Superior temporal gyrus (tissue), 1 donor: ENCODE measurements at regions not wholly inside any gene's neighbourhood (a gene's known extent, or its start where the extent isn't known, plus 50 kb on each side); places are given as distances from the start of the nearest gene placed in this dataset.
A peak's percentile ranks its signal among the peaks of the same experiment; 100 is the strongest.

Experiments
- DNase-seq: peaks from one replicate; pipeline ENCODE4 v3.0.0-alpha.2; 2016; ENCODE audit errors: extremely low spot score

DNA sequence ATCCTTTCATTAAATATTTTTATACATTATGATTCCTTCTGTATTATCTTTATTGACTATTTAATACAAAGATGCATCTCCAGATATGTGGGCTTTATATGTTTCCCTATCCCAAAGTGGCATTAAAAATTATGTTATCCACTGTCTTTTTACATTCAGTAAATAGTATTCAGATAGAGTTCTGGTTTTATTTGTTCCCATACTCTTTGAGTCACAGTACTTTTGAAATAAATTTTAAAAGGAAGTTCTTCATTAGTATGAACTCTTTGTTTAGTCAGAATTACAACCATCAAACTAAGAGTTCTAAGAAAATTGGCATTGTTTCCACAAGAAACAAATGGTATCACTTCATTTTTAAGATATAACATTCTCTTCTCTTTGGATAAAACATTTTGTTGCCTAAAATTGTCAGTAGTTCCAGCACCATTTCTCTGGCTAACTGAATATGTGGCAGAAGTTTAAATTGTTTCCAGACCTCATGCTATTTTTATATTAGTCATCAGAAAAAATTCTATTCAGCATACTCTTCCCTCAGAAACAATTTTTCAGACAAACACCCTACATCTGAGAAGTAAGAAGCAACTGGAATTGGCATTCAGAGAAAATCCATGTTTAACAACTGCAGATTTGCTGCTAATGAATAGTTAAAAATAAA lies 88.5 kb upstream of the COL5A2 start:
- peak; percentile 41 for DNase-seq

DNA sequence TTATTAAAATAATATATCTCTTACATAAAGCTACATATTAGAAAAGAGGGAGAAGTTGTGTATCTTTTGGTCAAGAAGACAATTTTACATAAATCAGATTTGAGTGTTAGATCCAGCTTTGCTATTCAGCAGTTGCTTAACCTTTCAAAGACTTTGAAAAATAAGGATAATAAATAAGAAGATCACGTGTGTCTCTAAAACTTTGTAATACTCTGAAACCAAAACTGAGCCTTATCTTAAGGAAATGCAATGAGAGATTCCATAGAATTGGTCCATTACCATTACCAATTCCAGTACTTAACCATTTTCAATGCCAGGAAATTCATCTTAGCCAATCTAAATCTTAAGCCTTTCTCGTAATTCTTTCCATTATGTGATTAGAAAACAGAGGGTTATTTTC lies 89.2 kb upstream of the COL5A2 start:
- DNase-seq = no peak

DNA sequence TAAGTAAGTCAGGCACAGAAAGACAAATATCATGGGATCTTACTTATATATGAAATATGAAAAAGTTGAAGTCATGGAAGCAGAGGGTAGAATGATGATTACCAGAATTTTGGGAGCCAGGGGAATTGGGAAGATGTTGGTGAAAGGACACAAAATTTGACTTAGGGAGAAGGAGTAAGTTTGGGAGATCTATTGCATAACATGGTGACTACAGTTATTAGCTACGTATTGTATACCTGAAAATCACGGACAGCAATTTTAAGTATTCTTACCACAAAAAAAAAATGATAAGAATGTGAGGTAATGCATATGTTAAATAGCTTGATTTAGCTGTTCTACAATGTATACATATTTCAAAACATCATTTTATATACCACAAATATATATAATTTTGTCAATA lies 94.2 kb upstream of the COL5A2 start:
- DNase-seq = no peak

DNA sequence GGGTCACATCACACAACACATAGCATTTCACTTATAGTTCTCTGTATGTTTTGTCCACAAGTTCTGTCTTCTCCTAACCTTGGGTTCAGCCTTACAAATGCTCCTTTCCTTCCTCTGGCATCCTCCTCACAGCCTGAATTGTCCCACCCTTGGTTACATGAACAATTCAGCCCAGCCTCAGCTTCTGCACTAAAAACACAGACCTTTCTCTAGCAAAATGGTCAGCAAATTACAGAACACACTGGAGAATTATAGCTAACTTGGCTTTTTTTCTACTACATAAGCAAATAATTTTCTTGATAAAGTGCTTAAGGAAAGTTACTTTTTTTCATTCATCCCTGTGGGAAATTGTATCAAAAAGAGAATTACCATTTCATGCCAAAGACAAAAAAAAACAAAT lies 94.8 kb upstream of the COL5A2 start:
- no peak for DNase-seq

DNA sequence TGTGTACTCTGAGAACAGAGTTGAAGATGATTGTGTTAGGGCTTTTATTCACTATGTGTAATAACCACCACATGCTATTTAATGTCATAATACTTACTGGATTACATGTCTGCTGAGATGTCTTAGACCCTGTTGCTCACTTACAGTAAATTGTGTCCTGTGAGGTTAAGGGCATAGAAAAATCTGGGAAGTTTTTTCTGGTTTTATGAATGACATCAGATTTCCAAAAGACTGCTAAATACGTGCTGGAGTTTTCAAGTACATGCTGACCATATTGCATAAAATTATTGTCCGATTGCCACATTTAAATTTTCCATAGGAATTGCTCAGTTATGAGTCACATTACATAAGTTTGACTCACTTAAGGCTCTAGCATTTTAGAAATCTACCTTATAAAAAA lies 96.7 kb upstream of the COL5A2 start:
- peak; percentile 59 for DNase-seq

DNA sequence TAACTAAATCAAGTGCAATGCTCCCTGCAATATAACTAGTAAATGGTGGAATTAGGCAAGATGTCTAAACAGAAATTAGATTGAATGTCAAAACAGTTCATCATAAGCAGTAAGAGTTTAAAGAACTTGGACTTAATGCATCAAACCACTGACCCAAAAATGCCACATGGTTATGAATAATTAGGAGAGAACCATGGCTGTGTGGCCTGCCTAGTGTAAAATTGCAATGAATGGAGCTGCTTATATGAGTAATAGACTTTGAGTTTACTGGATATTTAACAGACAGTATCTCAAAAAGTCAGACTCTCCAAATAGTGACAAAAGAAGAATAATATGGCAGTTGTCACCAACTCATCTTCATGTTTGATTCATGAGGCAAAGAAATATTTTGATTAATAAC lies 101.6 kb upstream of the COL5A2 start:
- DNase-seq = no peak

DNA sequence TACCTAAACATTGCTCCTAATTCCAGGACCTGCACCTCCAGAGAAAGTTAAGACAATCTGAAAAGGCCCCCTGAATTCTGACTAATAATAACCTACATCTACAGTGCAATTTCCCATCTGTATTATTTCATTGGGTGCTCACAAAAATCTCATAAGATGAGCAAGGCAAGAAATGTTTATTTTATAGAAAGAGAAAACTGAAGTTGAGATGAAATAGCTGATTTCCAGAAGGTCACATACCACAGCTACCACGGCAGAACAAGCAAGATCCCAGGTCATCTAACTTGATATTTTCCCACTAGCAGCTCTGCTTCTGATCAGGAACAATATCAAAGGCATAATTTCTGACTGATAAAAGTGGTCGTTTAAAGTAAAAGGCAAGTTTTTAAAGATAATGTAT lies 105.8 kb upstream of the COL5A2 start:
- DNase-seq = no peak

DNA sequence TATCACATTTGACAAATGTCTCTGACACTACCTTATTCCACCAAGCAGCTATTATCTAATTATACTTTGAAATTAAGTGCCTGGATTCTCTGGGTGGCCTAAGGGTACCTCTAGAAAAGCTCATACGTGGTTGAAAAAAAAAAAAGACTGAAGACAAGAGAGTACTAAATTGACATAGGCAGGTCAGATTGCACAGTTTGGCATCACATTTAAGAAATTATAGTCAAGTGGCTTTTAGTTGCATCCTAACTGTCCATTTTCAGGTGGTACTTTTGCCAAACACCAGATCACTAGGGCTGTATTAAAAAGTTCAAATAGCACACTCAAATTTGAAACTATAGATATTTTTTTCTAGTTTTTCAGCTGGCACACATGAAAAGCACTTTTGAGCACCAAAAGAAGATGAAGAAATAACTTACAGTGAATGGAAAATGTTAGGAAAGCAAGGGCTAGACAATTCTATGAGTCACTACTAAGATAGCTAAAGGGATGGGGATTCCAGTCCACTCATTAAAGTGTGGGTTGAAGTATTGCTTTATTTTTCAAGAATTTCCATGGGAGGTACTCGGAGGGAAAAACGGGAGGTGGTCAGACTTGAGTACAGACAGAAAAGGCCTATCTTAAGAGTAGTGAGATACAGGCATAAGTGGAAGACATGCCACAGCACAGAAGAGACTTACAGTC lies 106.5 kb upstream of the COL5A2 start:
- DNase-seq = no peak

DNA sequence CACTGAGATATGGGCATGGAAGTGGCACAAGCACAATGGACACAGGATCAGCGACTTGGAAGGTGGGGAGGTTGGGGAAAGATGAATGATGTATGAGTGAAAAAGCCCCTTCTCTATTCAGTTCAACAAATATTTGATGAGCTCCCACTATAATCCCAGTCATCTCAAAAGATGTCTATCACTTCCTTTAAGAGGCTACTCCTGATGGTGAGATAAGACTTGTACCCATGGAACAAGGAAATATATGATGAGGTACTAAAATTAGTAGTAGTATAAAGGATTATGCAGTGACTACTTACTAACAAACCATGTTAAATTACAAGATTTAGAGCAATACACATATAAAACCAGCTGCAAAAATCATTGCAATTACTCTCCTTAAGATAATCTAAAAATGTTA lies 107.8 kb upstream of the COL5A2 start:
- DNase-seq = no peak

DNA sequence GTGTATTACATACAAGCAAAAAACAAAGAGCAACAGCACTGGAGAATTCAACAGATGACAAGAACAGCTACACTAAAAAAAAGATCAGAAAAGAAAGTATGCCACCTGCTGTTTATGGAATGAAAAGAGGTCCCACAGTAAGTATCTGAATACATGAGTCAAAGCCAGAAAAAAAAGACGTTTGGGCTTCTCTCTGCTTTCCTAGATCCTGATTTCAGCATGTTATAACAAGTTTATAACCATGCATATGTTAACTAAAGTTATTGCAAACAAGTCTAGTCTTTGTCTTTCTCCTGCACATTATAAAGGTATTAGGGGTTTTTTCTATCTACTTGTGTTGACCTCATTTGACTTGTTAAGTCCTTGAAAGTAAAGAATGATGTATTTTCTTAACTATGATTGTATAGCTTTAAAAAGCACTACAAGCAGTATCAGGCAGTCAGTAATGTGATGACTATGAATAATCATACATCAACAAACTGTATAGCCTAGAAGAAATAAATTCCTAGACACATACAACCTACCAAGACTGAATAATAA lies 108.5 kb upstream of the COL5A2 start:
- DNase-seq = peak; percentile 62

DNA sequence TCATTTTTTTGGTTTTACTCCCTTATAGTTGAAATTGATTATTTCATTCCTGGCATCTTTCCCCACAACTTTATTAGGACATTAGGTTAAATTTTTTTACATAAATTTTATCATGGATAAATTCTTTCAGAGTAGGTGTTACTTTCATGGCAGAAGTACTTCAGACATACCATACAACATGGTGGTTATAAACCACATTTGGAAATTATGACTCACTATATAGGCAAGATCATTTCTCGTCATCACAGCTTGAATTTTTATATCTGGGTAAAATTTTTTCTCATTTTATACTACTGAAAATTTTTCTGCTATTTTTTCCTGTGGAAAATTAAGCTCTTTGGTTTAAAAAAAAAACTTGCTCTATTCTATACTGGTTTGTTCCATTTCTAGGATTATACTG lies 111.9 kb upstream of the COL5A2 start:
- DNase-seq = no peak

DNA sequence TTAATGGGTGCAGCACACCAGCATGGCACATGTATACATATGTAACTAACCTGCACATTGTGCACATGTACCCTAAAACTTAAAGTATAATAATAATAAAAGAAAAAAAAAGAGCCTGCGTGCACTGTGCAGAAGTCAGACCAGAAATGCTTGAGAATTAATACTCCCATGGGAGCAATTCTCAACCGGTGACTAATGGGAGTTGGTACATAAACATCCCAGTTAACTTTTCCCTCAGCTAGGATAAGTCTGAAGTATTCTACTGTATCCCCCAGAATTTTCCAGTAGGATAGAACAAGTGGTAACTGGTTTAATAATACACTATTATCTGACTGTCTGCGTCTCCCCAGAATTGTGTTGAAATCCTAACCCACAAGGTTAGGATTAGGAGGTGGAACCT lies 113.6 kb upstream of the COL5A2 start:
- DNase-seq = no peak

DNA sequence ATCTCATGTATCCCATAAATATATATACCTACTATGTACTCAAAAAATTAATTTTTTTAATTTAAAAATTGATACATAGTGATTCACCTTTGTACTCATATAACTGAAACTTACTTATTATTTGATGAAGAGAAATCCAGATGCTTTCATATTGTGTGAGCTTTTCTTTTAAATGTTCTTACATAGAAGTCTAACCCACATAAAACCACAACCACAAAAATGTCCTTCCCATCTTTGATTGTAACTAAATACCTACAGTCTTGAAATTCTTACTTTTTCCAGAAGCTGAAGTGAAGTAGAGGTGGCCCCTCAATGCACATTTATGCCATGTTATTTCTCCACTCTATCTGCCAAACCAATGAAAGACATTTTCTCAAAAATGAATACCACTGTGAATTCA lies 117.9 kb upstream of the COL5A2 start:
- no peak for DNase-seq

DNA sequence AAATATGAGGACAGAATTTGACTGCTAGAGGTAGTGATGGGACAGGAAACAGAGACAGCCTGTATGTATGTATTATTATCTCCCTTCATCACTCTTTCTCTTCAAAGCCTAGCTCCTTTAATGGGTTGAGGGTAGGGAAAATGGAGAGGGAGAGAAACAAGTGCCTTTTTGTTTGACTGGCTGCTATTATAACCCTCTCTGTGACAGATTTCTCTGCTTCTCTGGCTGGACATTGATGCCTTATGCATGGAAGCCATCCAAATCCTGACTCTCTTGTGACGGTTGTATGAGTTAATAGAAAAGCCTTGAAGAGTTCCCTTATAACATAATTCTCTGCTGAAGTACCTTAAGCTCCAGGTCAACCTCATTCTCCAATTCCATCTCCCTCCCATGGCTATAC lies 118.5 kb upstream of the COL5A2 start:
- no peak for DNase-seq

DNA sequence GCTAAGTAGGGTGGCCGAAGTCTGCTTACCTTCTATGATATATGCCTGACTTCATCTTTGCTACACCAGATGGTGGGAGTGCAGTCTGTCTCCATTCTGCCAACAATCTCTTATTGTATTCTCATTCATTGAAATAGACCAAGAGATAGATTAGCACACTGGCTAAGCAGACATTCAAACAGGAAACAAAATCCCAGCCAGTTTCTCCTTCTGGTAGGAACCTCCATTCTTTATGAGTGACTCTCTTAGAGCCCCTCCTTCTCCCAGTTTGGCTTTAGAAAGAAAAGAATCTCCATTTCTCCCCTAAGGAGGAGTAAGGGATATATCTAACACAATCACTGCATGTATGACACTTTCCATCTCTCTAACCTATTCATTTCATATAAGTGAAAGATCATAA lies 118.9 kb upstream of the COL5A2 start:
- no peak for DNase-seq

DNA sequence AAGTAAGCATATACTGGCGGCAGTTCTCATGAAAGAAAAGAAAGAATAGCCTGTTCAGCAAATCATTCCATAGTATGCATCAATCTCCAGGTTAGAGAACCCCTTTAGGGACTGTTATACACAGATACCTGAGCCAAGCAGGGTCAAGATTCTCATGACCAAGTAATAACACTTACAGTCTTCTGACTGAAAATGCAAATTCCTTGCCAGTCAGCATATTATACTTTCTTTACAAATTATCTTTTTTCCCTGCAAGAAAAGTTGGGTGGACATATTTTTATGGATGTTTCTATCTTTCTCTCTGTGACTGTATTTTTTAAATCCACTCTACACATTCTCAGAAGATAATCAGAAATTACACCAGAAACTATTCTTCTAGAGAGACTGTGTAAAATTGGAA lies 120.4 kb upstream of the COL5A2 start:
- DNase-seq = no peak

DNA sequence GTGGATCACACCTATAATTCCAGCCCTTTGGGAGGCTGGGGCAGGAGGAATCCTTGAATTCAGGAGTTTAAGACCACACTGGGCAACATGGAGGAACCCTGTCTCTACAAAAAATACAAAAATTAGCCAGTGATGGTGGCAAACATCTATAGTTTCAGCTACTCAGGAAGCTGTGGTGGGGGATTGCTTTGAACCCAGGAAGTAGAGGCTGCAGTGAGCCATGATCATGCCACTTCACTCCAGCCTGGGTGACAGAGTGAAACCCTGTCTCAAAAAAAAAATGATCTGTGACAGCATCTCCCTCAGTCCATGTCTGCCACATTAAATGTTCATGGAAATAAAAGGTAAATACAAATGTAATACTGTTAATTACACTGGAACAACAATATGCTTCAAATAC lies 121.4 kb upstream of the COL5A2 start:
- DNase-seq = no peak

DNA sequence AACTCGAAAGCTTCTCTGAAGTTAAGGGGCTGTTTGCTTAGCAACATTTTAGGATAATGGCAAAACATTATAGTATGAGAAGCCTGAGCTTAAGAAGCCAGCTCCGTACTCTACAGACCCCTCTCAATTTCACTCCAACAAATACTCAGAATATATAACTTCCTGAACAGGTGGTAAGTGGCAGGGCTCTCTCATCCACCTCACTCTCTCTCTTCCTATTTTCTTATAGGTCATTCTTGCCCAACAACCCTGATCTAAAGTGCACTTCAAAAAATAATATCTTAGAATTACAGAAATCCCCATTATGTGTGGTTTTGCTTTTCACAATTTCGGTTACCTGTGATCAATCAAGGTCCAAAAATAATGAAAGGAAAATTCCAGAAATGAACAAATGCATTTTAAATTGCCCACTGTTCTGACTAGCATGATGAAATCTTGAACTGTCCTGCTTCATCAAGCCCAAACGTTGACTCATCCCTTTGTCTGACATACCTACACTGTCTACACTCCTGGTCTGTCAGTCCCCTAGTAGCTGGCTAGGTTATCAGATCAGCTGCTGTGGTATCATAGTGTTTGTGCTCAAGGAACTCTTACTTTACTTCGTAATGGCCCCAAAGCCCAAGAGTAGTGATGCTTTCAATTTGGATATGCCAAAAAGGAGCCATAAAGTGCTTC lies 122.8 kb upstream of the COL5A2 start:
- no peak for DNase-seq

DNA sequence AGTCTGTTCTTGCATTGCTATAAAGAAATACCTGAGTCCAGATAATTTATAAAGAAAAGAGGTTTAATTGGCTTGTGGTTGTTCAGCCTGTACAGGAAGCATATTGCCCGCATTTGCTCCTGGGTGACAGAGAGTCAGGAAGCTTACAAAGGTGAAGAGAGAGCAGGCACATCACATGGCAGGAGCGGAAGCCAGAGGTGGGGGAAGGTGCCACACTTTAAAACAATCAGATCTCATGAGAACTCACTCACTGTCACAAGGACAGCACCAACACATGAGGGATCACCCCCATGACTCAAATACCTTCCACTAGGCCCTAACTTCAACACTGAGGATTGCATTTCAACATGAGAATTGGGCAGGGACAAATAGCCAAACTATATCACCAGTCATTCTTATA lies 124.8 kb upstream of the COL5A2 start:
- DNase-seq = no peak

DNA sequence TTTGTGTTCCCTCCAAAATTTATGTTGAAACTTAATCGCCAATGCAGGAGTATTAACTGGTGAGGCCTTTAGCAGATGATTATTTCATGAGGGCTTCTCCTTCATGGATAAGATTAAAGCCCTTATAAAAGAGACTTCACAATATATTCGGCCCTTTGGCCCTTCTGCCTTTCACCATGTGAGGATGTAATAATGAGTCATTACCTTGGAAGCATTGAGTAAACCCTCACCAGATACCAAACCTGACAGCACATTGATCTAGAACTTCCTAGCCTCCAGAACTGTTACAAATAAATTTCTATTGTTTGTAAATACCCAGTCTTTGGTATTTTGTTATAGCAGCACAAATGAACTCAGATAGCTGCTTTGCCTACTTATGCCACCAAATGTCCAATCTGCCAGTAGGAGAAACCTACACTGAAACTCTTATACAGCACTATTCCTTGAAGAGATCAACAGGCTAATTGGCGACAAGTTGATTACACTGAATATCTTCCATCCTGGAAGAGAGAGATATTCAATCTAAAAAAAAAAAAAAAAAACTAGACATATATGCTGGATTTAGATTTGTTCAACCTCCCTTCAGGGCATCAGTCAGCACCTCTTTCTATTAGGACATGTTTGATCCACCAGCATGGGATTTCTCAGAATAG lies 125.9 kb upstream of the COL5A2 start:
- no peak for DNase-seq

DNA sequence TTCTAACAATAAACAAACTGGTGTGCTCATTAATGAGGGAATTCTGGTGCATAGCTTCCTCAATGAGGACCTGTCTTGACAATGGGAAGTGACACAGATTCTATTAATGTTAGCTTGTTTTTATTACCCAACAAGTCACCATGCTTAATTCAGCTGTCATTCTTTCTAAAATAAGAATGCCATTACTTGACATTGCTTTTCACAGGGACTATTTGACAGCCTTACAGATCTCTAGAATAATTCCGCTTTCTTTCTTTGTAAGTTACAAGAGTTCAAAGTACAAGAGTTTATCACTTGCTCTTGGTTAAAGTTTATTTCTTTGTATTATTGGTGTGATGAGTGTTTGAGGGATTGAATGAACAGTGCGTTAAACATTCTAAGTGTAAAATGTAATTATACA lies 127.0 kb upstream of the COL5A2 start:
- DNase-seq = no peak

DNA sequence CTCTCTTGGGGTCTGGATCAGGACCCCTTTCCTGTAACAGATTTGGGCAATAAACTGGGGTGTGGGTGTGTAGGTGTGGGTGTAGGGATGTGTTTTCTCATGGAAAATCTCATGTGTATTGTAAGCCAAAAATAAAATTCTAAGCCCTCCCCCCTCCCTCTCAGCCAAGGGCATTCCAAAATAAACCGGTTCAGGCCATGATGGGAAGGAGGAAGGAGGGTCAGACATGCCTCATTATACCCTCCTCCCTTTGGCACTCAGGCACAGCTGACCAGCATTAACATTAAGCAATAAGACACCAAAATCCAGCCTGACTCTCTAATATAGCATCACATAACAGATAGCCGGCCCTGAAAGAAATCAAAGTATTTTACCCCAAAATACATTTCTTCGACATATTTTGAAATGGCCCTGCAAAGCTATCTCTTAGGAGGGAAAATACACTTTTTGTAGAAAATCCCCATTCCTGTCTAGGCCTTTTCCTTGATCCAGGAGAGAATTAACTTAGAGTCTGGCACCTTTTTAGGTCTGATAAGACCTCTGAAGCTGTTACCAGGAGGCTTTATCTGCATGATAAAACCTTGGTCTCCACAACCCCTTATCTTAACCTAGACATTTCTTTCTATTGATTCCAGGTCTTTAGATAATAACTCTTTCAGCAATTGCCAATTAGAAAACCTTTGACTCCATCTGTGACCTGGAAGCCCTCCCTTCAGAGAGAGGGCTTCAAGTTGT lies 128.7 kb upstream of the COL5A2 start:
- DNase-seq = no peak
